ENCODE measurements at regions not wholly inside any gene's neighbourhood (a gene's known extent, or its start where the extent isn't known, plus 50 kb on each side); places are given as distances from the start of the nearest gene placed in this dataset.

DNA sequence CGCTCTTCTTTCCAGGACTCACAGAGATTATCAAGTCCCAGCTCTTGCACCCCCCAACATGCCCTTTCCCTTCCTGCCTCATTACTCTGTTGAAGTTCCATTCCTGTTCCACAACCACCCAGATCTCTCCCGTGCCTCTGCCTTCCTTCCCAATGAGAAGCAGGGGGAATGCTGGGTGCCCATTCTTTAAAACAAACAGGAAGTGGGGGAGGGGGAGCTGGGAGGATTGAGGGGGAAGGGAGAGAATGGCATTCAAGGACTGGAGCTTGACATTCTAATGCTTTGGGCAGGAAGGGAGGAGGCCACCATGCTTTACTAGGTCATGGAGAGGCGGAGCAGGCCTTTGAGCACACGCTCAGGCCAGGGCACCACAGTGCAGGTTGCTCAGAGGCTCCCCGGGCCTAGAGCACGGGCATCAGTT is 150.3 kb upstream of the IRF2BP2 start:
- DNase-seq (ENCODE audit: low spot score) (peak; percentile 50), ATAC-seq (no peak)
- intact Hi-C loops (cut with DNase I) = no loop called here

DNA sequence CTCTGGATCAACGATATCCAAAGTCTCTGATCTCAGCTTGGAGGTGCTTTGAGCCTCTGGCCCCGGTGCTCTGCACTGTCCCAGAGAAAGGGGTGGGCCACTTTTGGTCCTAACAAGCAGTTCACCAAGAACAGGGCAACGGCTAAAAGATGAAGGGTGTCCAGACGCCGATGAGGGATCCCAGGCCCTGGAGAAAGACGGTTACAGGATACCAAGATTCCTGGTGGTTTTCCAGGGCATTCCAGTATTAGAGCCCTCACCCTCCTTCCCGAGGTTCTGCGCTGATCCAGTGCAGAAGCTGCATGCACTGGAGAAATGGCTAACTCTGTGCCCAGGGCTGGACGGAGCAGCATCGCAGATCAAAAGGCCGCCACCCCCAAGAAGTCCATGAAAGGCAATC is 149.9 kb upstream of the IRF2BP2 start:
- intact Hi-C loops (cut with DNase I) = no loop called here
- DNase-seq (ENCODE audit: low spot score) (peak; percentile 31), ATAC-seq (no peak)

GRCh38 chr1:234758851-234759250 is 148.9 kb upstream of the IRF2BP2 start:
- DNase-seq (ENCODE audit: low spot score) (no peak), ATAC-seq (no peak)
- intact Hi-C loops (cut with DNase I) = no loop called here

DNA sequence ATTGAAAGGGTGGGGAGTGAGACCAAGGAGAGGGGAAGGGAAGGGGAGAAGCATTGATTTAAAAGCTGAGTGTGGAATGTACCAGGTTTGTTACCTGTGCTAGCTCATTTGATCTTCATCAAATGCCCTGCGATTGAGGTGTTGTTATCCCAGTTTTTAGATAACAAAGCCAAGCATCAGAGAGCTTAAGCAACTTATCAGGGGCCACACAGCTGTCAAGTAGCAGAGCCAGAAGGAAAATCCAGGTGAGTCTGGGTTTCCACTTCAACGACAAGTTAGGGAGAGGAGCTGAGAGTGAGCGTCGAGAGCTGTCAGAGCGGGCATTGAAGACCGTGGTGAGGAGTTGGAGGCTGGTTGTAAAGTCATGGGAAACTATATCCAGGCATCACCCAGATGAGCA is 146.9 kb upstream of the IRF2BP2 start:
- DNase-seq (ENCODE audit: low spot score) (no peak), ATAC-seq (no peak)
- intact Hi-C loops (cut with DNase I) = no loop called here

DNA sequence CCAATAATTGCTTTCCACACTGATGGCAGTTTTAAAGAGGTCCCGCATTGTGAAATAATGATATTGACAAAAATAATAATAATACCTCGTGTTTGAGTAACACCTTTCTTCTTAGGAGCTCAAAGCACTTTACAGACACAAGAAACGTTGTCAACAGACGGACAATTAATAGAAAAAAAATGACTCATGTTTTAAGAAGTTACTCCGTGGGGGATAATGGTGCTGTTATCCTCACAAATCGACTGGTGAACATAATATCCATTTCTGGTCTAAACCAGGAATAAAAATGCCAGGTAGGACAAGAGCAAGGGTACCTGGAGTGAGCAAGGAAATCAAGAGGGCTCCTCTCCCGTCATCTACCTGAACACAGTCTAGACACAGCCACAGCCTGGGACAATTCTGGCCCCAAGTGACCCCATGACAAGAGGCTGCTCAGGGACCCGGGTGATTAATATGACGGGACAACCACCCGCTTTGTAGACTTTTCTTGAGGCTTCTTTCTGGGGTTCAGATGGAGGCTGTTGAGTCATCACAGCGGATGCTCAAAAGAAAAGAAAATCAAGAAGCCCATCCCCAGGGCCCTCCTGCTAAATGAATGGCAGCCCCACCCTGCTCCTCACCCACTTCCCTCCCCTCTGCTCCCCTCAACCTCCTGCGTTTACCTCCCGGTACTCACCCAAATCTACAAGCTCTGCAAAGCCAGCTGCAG is 146.2 kb upstream of the IRF2BP2 start:
- no peak for ATAC-seq
- peak; percentile 34 for DNase-seq (ENCODE audit: low spot score)
- intact Hi-C loops (cut with DNase I) = no loop called here

DNA sequence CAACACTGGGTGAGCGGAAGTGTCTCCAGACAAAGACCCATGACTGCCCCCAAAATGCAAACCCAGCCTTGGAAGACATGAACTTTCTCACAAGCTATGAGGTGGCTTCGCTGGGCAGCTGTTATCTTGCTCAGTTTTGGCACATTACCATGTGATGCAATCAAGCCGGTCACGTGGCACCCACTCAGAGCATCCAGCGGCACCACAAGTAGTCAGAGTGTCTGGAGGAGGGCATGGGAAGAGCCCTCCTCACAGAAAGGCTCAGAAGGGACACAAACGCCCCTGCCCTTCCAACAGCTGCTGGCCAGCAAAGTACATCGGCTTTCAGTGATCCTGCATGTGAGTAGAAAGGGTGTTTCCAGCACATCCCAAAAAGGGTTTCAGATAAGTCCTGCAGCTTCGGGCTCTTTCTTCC is 145.5 kb upstream of the IRF2BP2 start:
- intact Hi-C loops (cut with DNase I) = no loop called here
- peak; percentile 89 for ATAC-seq
- DNase-seq (ENCODE audit: low spot score) = peak; percentile 87

DNA sequence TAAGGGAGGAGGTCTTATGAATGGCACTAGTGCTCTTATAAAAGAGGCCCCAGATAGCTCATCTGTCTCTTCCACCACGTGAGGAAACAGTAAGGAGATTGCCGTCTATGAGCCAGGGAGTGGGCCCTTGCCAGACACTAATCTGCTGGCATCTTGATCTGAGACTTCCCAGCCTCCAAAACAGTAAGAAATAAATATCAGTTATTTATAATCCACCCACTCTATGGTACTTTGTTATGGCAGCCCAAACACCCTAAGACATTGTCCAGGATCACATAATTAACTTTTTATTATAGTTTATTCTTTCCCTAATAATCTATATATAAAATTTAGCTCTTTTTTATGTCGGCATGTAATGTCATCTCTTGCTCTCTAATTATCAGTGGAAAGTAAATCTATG is 144.0 kb upstream of the IRF2BP2 start:
- intact Hi-C loops (cut with DNase I) = no loop called here
- ATAC-seq = no peak

GRCh38 chr1:234752927-234753326 is 142.9 kb upstream of the IRF2BP2 start:
- no peak for ATAC-seq
- intact Hi-C loops (cut with DNase I) = no loop called here
- DNase-seq (ENCODE audit: low spot score) = peak; percentile 15

More for the DNA sequence above, 144.0 kb upstream of the IRF2BP2 start:
- DNase-seq (ENCODE audit: low spot score) = peak; percentile 1

DNA sequence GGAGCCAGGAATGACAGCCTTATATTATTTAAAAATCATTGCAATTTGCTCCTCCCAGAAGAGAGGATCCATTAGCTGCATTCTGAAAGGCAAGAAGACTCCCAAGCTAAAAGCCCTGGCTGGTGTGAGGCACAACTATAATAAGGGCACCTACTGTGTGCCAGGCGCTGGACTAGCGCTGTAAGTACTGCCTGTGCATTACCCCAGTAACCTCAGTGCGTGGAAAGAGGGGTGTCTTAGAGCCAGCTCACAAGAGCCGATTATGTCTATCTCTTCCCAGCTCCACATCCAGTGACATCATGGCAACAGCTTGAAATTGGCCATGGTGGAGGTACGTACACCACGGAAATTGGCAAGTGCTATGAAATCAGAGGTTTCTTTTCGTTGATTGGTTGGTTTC is 141.7 kb upstream of the IRF2BP2 start:
- intact Hi-C loops (cut with DNase I) = no loop called here
- DNase-seq (ENCODE audit: low spot score) (peak; percentile 42), ATAC-seq (no peak)

- ATAC-seq (peak; percentile 79), DNase-seq (ENCODE audit: low spot score) (peak; percentile 32)
- intact Hi-C loops (cut with DNase I) = no loop called here
These were observed 141.1 kb upstream of the IRF2BP2 start for GRCh38 chr1:234750922-234751627.

DNA sequence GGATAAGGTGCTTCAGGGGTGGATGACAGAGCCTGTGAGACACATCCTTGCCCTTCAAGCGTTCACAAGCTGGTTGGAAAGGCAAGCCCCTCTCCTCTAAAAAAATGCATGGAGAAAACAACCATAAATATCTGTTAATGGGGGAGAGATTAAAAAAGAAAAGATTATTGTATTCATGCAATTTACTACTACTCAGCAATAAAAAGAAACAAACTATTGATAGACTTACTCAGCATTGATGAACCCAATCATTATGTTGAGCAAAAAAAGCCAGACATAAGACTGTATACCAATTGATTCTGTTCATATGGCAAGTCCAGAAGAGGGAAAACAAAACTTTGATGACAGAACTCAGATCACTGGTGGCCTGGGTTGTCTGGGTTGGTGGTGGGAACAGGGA is 138.7 kb upstream of the IRF2BP2 start:
- DNase-seq (ENCODE audit: low spot score) (no peak), ATAC-seq (no peak)
- intact Hi-C loops (cut with DNase I) = no loop called here

DNA sequence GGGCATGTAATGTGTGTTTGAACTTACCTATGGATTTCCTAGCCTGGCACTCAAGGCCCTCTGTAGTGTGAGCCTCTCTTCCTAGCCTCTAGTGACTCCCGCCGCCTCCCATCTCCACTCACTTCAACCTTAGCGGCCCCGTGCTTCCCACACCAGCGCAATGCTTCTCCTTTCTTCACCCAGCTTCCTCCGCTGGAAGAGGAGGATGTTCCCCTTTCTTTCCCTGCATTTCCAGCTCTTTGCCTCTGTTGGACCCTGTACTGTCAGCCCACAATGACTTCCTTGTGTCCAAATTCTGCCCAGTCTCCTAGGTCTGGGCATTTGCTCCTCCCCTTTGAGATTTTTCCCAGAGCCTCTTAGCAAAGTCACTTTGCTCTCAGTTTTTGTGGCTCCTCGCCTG is 138.1 kb upstream of the IRF2BP2 start:
- intact Hi-C loops (cut with DNase I) = no loop called here
- DNase-seq (ENCODE audit: low spot score) = peak; percentile 54
- no peak for ATAC-seq

- intact Hi-C loops (cut with DNase I) = no loop called here
- peak; percentile 59 for DNase-seq (ENCODE audit: low spot score)
- no peak for ATAC-seq
These were observed 136.8 kb upstream of the IRF2BP2 start for GRCh38 chr1:234746798-234747196.

GRCh38 chr1:234745844-234746797 is 136.1 kb upstream of the IRF2BP2 start:
- intact Hi-C loops (cut with DNase I) = no loop called here
- DNase-seq (ENCODE audit: low spot score) (no peak), ATAC-seq (no peak)

DNA sequence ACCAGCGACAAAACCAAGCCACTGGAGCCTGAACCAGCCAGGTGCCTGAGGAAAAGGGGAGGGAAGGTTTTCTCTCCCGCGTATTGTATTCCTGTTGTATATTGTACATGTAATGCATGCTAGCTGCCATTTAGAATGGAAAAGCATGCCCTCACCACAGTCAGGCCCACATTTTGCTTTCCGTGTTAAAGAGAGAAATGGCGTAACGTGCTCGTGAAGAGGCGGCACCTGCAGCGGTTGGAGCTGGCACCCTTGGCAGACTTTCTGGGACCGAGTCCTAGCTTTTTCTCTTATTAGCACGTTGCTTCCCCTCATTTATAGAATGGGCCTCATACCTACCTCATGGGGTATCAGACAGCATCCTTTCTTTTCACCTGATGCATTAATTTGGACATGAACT is 135.3 kb upstream of the IRF2BP2 start:
- no peak for ATAC-seq
- intact Hi-C loops (cut with DNase I) = no loop called here
- no peak for DNase-seq (ENCODE audit: low spot score)

GRCh38 chr1:234743791-234744611 is 134.0 kb upstream of the IRF2BP2 start:
- ATAC-seq (peak; percentile 71), DNase-seq (ENCODE audit: low spot score) (no peak)
- intact Hi-C loops (cut with DNase I) = no loop called here

DNA sequence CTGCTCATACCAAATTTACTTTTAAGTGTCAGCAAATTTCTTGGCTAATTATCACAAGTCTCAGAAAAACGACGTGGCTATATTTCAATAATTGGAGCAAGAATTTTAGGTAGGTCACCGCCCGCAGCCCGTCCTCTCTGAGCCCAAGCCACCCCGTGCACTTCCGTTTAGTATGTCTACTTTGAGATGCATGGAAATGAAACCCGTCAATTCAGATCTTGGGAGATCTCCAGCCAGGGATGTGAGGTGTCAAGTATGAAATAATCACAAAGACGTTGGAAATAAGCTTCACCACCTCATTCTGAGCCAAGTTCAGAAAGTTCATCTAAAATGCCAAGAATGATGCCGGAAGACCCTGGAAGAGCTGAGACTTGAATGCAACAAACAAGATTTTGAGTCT is 132.6 kb upstream of the IRF2BP2 start:
- intact Hi-C loops (cut with DNase I) = no loop called here

DNA sequence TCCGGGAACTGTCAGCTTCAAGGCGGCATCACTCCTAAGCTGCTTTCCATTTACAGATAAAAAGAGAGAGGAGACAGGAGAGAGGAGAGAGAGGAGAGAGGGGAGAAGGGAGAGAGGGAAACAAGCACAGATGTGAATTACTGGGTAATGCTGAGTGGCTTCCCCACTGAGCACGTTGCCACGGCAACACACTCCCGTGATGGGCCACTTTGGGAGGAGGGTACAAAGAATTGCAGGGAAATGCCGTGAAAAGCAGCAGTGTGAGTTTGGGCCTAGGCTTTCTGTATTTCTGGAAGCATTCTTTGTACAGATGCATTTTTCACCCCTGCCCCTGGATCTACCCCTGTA is 128.0 kb upstream of the IRF2BP2 start:
- intact Hi-C loops (cut with DNase I) = loop anchor here (10.0 kb wide), 1 partner anchor 327 kb away; no protein-coding TSS in a partner anchor
- ATAC-seq (peak; percentile 38), DNase-seq (ENCODE audit: low spot score) (peak; percentile 51)

More for the DNA sequence above, 132.6 kb upstream of the IRF2BP2 start:
- DNase-seq (ENCODE audit: low spot score) (no peak), ATAC-seq (no peak)

GRCh38 chr1:234735916-234736315 is 125.9 kb upstream of the IRF2BP2 start:
- peak; percentile 34 for DNase-seq (ENCODE audit: low spot score)
- no peak for ATAC-seq
- intact Hi-C loops (cut with DNase I) = loop anchor here (10.0 kb wide), 1 partner anchor 329 kb away; no protein-coding TSS in a partner anchor

Data from sciatic nerve (tissue), 2 donors.